Activated CD4-positive, alpha-beta T cell treated with anti-CD3 and anti-CD28 coated beads, Interleukin-2, amount 50 U/mL, for 48 hours (primary cell): ENCODE measurements at regions not wholly inside any gene's neighbourhood (a gene's known extent, or its start where the extent isn't known, plus 50 kb on each side); places are given as distances from the start of the nearest gene placed in this dataset.
A peak's percentile ranks its signal among the peaks of the same experiment; 100 is the strongest.

Experiments used
- DNase-seq, 2 experiments: peaks; one replicate each; pipeline ENCODE4 v3.0.0-alpha.2; 2020

DNA sequence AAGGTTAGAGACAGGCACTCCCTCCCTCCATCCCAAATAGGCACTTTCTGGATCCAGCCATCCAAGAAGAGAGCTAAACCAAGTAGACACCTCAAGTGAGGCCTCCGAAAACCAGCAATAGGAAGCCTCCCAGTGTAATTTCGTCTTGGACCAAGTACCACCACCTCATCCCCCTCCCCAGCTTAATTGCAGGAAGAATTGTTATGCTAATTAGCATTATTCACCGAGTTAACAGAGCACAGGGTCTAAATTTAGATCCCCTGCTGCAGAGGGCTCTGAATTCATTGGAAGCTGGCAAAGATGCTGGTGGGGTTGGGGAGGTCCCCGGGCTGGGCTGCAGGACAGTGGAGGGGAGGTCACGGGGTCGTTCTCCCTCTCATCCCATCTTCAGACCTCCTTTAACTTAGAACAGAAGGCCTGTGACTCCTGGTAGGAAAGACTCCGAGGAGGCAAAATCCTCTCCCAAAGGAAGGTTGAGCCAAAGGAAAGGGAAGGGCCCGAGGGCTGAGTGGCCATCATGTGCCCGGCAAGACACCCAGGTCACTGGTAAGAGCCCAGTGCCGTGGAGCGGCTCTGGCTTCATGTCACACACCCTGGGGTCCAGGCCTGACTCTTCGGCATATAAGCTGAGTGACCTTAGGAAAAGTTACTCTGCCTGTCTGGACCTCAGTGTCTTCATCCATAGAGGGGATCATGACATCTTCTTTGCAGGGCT lies 209.2 kb upstream of the GRIK3 start:
- no peak for DNase-seq

DNA sequence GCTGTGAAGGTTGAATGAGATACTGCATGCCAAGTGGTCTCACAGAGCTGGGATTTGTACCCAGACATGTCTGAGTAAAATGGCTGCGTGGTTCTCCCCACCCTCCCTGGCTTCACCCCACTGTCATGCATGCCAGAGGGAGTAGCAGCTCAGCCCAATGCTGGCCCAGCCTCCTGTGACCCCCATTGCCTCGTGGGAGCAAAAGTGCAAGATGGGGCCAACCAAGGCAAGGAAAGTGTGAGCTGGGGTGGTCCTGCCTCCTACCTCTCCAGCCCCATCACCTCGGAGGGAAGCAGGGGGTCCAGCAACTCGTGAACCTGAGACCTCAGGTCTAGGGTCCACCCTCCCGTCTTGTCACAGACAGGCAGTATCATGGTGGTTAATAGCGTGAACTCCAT lies 209.8 kb upstream of the GRIK3 start:
- DNase-seq: no peak

DNA sequence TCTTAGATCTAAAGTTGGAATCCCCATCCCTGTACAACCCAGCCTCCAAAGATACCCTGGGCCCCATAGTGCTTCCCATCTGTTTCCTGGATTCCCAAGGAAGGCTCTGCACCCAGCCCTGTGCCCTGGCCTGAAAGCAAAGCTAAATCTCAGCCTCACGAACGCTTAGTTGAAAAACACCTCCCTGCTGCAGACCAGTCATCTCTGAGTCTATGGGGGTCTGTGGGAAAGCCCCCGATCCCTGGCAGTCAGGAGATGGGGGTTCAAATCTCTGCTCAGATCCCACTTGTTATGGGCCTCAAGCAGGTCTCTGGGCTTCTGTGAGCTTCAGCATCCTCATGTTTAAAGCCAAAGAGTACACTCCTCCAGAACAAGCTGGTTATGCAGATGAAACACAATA lies 210.5 kb upstream of the GRIK3 start:
- DNase-seq: no peak

DNA sequence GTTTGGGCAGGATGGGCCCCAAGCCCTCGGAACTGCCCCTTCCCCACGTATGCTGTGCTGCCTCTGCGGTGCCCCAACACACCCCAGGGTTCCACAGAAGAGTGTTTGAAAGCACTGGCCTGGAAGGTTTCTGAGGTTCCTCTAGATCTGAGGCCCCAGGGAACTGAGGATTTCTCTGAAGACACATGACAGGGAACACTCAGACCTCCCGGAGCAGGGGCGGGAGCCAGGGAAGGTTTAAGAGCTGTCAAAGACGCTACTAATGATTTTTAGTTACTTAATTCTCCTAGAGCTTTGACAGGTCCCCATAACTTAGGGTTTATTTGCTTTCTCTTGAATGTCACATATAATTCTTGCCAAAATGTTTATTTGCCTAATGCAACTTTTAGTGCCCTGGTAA lies 212.3 kb upstream of the GRIK3 start:
- DNase-seq: no peak

DNA sequence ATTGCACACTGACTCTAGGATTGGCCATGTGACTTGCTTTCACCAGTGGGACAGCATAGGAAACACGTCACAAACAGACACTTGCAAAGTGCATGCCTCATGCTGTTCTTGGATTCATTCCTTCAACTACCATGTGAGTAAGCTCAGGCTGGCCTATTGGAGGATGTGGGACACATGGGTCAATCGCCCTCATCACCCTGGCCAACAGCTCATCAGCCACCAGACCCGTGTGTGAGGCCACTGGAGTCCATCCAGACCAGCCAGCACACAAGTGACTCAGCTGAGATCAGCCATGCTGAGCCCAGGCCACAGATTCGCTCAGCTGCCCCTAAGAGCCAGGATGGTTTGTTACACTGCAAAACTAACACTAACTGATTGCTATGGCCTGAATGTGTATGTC lies 216.1 kb upstream of the GRIK3 start:
- no peak for DNase-seq

DNA sequence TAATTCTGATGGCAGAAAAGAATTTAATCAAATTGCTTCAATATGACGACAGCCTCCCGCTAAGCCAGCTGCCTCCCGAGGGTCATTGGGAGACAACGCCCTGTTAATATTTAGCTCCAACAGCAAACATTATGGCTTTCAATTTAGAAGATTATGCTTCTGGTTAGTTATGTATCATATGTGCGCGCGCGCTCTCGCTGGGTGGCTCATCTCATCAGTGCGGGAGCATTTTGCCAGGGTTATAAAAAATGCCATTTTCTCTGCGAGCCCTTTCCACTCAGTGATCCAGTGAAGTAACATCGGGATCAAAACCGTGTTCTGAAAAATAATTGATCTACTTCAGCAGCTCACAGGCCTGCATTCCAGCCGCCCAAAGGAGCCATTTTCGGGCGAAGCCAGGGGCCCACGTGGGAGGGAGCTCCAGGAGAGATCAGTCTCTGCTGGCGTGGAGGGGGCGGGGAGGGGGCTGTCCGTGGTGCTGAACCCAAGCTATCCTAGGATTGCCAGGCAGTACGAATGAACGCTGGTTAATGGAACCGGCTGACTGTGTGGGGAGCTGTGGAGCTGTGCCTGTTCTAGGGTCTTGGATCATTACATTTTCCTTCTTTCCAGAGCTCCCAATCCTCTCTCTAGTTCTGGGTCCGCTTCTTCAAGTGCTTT lies 219.1 kb upstream of the ZC3H12A start:
- DNase-seq: peak; percentile 20 to 28

DNA sequence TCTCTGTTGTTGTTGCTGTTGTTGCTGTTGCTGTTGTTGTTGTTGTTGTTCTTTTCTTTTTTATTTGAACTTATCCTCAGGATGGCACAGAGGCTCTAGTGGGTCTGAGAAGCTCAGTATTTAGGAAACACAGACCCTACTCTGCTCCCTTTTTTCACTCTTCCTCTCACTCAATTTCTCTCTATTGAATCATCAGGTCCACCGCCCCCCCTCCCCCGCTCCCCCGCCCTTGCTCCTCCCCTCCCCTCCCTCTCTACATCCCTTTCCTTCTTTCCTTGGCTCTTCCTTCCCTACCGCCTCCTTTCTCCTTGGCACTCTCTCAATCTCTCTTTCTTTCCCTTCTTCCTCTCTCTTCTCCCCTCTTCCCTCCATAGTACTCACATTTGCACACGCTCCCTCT lies 218.5 kb upstream of the ZC3H12A start:
- no peak for DNase-seq

DNA sequence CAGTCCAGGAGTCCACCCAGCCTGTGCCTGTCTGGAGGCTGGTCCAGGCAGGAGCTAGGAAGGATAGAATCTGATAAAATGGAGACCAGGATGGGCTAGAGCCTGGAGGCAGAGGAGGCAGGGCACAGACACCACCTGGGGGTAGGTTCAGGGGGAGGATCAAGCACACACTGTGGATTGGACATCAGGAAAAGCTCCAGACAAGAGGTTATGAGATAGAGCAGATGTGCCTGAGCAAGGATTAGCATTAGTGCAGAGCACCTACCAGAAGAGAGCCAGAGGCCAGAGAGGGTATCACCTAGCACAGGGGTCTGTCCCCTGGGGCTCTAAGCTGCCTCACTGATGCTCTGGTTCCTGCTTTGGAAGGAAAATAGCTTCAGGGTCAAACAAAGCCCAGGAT lies 216.7 kb upstream of the ZC3H12A start:
- no peak for DNase-seq

DNA sequence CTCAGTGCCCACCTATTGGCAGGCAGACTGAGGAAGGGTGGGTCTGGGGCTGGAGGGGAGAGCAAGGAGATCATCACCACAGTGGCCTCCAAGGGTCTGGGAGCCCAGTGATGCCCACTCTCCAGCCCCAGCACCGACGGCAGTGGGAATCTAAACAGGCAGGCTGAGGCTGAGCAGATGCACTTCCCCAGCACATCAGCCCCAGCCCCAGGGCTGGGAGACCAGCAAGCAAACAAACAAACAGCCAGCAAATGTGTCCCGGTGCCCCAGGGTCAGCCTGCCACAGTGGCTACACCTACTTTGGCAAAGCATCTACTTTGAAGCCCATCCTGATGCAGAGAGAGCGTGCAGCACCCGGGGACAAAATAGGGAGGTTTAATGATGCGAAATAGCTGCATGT lies 216.3 kb upstream of the ZC3H12A start:
- no peak for DNase-seq

DNA sequence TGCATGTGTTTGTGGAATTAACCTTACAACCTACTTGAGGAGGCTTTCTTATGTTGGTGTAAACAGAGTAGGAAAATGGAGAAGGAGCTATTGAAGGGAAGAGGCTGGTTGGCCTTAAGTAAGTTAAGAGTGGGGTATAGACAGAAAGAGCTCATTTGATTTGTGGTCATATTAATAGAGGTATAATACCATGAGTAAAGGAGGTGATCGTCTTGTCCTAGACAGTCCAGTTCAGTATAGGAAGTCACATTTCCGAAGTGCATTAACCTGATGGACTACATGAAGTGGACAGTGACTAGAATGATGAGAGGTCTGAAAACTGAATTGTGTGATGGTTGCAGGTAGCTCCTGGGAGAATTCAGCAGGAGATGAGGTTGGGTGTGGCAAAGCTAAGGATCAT lies 215.4 kb upstream of the ZC3H12A start:
- DNase-seq: no peak

DNA sequence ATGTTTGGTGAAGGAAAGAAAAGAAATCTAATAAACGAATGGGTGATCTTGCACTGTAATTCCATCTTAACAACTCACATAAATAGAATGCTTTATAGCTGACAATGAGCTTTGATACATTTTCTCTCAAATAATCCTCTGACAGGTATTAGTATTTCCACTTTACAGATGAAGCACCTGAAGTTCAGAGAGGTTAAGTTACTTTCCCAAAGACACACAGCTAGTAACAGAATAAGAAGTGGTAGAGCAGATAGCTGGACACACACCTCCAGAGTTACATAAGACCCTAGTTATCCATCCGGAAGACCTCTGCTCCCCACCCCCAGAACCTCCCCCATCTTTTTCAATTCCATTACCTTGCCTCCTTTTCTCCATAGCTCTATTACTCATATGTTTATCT lies 213.3 kb upstream of the ZC3H12A start:
- no peak for DNase-seq

DNA sequence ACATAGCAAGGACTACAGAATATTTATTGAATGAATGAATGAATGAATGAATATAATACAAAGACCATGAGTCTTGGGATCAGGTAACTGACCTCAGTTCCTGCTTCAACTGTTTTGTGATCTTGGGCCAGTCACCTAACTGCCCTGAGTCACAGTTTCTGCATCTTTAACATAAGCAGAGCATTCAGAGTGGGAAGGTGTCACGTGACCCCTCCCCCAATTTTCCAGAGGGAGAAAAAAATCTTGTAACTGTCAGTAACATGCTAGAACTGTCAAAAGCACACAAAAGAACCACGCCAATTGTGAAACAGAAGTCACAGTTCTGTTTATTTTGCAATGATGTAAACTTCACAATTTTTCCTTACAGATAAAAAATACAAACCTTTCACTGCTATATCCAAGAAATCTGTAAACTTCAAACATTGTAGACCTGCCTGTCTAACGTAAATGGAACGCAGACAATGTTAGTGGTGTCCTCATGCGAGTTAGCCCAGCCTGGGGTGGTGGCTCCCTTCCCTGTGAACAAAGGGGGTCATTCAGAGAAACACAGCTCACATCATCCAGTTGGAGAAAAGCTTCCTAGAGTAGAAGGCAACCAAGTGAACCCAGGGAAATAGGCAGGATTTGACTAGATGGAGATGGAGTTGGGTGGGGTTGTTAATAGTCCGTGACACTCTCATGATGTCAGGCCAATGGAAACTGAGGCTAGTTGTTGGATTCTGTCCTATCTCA lies 211.8 kb upstream of the ZC3H12A start:
- DNase-seq: no peak

DNA sequence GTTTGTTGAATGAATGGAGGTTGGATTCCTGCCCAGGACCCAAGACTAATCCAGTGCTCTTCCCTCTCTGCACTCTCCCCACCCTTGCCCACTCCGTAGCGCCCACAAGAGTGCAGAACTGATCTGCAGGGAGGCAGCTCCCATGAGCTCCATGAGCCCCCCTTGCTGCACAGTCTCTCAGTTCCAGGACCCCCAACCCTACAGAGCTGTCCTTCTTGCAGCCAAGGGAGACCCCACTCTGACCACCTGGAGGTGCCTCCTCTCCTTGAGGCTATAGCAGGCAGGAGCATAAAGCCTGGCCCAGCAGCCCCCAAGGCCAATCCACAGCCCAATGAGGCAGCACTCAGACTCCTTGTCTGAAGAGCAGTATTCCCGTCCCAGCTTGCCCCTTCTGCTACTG lies 209.2 kb upstream of the ZC3H12A start:
- no peak for DNase-seq

DNA sequence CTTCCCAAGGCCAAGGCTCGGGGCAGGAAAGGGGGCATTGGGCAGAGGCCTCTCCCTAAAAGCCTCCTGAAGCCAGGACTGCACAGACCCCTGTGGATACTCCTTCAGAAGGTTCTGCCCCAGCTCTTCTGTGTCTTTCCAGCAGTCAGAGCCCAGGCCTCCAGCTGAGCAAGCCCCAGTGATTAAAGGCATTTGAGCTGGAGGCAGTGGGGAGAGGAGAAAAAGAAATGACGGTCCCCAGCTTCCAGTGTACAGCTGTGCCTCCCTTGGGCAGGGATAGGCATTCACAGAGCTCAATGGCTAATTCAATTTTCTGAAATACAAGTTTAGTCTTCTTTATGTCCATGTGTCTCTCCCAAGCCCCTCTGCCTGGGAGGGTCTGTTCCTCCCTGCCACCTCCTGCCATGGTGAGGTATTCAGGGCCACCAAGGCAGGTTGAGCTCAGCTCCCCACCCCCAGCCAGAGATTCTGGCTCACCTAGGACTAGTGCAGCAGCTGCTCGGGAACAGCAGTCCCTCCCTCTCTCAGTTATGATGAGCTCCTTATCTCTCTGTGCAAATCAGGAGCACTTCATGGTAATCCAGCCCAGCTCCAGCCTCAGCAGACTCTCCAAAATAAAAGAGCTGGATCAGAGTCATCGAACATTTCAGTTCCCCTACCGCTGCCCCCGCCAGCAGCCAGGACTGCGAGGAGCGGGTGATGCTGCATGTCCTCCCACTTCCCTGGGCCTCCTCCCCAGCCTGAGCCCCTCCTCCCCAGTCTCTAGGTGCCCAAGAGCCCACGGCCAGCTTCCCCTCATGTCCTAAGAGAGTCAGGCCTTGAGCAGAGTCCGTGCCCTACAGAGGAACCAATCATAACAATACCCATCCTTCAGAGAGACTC lies 208.4 kb upstream of the ZC3H12A start:
- DNase-seq: no peak

DNA sequence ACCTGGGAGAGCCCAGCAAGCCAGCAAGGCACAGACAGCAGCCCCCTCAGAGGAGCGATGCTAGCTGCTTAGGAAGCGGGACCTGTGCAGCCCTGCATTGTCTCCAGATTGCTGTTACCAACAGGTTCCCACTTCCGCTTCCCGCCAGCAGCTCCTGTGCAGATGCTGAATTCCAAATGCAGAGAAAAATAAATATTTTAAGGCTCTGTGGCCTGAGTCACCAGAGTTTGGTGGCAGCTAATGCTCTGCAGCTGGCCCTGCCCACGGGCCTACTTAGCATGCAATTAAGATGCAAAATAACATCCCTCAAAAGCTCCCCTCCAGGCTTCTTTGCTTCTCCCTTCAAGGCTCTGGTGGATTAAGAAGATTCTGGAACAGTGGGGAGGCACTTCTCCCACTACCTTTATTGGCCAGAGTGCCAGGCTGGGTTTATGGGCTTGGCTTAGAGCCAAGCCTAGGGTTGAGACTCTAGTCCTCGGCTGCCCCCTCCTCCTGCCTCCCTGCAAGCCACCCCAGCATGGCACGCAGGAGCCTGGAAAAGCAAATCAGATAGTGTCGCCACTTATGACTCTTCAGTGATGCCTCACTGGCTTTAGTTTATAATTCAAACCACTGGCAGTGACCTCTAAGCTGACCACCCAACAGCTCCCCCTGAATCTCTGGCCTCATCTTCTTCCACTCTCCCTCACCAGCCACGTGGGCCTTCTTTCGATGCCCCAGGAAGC lies 207.1 kb upstream of the ZC3H12A start:
- no peak for DNase-seq

DNA sequence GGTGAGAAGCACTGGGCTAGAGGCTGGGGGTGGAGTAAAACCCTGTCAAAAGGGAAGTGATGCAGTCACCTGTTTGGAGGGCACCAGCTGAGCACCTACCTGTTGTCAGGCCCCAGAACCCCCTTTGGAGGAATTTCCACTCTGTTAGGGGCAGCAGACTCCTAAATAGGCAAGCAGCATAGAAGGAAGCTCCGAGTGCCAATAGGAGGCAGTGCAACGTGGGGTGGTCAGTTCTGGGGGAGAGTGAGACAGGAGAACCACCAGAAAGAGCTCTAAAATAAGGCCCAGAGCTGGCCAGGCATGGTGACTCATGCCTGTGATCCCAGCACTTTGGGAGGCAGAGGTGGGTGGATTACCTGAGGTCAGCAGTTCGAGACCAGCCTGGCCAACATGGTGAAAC lies 203.7 kb upstream of the ZC3H12A start:
- DNase-seq: no peak

DNA sequence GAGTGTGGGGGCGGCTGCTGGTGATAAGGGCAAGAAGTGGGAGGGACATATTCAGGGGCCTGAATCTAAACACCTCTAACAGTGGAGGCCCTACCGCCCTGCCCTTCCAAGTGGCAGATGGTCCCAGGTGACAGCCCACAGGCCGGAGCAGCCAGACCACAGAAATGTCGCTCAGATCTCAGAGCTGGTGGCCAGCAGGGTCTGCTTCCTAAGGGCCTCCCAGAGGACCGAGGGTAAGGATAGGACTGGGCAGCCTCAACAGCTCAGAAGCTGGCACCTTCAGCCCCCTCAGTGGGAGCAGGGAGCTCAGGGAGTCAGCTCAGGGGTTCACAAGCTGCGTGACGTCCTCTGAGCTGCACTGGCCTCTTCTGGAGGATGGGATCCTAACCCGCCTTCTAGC lies 201.8 kb upstream of the ZC3H12A start:
- no peak for DNase-seq

DNA sequence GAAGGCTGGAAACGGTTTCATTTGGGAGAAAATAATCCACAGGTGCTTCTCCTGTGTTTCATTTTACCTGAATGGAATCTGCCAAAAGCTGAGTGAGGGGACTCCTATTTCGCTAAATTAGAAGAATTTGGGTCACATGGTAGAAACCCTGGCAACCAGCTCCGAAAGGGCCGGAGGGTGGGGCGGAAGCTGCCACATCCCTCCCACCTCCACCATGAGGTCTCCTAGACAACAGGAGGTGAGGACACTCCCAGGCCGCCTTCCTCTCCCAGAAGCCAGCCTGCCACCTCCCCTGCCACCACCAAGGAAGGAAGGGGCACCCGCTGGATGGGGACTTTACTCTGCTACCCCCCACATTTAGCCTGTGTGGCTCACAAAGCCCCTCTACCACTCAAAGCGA lies 199.9 kb upstream of the ZC3H12A start:
- DNase-seq: no peak

DNA sequence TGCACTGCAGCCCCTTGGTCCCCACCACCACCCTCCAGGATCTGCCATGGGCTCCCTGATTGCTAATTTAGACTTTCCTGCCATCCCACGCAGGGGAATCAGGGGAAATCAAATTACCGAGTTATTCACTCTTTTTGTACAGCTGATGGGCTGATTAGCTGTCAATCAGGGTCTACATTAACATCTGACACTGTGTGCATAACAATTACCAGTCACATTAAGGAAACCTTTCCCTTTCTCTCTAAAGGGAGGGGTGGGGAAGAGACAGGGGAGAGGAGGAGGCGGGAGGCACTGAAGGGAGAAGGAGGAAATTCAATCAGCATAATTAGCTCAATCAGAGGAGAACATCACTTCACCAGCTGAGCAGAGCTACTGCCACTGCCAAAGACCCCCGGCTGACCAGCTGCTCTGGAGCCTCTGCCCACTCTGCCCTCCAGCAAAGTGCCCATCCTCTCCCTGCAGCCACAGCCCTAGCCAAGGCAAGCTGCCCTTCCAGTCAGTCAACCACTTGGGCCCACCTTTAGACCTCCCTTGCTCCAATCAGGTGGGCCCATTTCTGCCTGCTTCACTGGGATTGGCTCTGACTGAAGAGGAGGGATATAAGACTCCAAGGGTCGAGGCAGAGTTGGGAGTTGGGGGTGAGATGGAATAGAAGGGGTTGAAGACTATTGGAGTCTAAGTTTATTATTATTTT lies 199.3 kb upstream of the ZC3H12A start:
- no peak for DNase-seq

DNA sequence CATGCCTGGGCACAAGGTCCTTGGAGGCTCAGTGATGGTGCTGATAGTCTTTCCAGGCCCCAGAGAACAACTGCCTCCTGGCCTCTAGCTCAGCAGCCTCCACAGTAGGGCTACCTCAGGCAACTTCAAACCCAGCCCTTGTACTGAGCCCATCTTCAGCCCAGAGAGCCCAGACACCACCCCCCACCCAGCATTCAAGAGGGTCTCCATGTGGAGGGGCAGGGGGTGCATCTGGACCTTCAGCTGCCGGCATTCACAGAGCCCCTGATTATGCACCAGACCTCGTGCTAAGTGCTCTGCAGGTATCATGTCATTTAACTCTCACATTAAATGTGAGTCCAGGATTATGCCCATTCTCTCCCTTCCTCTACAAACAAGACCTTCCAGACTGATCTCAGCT lies 197.0 kb upstream of the ZC3H12A start:
- no peak for DNase-seq

DNA sequence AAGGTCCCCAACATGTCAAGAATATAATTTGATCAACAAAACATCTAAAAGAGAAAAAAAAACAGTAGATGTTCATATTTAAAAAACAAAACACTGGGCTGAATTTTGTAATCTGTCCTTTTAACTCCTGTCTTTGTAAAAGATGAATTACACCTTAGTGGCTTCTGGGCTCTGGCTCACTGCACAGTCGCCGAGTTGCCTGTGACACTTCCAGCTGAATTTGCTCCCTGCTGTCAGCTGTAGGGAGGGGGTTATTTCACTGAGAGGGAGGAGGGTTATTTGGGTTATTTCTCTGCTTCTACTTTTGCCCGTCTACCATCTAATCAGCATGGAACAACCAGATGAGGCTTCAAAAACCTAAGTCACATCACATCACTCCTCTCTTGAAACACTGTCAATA lies 193.0 kb upstream of the ZC3H12A start:
- no peak for DNase-seq

DNA sequence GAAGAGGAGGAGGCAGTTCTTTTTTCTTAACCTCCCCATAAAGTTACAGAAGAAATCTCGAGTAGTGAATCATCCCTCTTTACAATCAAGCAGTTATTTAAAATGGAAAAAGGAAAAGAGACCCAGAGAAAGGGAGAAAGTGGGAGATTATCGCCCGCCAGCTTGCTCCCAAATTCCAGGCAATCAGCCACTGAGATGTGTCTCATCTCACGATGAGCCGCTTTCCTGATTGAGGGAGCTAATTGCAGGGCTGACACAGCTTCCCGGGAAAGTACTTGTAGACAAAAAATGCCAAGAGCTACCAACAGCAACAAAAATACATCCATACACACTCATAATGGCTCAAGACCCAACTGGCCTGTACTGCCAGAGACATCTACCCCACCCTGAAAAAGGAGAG lies 191.6 kb upstream of the ZC3H12A start:
- no peak for DNase-seq
